PFSK-1 (cell line): ENCODE measurements at regions not wholly inside any gene's neighbourhood (a gene's known extent, or its start where the extent isn't known, plus 50 kb on each side); places are given as distances from the start of the nearest gene placed in this dataset.

Experiments used
- FOXP2 ChIP-seq: optimal IDR thresholded peaks from 2 replicates; pipeline ENCODE3; 2011; ENCODE audit warnings: borderline replicate concordance, control low read depth, inconsistent platforms; ENCODE audit not compliant: insufficient read depth; ENCODE audit errors: extremely low read length, extremely low read depth
- POLR2AphosphoS5 ChIP-seq: IDR thresholded peaks from 2 replicates; pipeline ENCODE4 v1.6.1; 2012; ENCODE audit warnings: low read depth, mild to moderate bottlenecking, control low read depth, low read length, moderate library complexity
- SIN3A ChIP-seq: IDR thresholded peaks from 2 replicates; pipeline ENCODE4 v1.6.1; 2012; ENCODE audit warnings: mild to moderate bottlenecking, low read length, moderate library complexity, borderline replicate concordance; ENCODE audit not compliant: insufficient read depth
- TAF1 ChIP-seq: IDR thresholded peaks from 2 replicates; pipeline ENCODE4 v1.6.1; 2012; ENCODE audit warnings: low read length, control low read depth, borderline replicate concordance; ENCODE audit not compliant: insufficient read depth
- TF ChIP-seq, protein P1 (sequence below), 2 experiments: IDR thresholded peaks; 2 replicates each; pipeline versions ENCODE4 v1.6.1 to v1.8.0; 2011 to 2012; ENCODE audit warnings: low read depth in 2 of 2, low read length in 2 of 2, control low read depth in 1 of 2, inconsistent platforms in 1 of 2, mild to moderate bottlenecking in 1 of 2, moderate library complexity in 1 of 2; ENCODE audit not compliant: insufficient read depth in 1 of 2

DNA sequence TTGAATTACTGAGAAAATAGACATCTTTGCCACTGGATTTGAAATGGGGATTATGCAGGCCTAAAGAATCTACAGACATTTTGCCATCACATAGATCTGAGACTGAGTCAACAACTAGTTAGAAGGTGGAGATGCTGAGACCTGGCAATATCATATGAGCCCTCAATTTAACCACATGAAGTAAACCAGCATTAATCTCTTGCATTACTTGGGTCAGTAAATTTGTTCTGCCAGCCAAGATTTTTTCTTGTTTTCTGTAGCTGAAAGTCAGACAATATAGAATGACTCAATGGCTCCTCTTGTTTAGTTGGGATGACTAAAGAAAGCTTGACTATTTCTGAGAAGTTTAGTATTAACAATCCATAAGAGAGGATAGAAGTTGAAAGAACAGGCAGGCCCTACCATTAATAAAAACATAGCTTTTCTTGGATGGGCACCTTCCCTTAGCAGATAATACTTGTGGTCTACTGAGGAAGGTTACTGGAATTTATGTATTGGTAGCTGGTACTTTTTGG lies 396.7 kb upstream of the SORCS1 start:
- TF ChIP-seq SIN3A (no peak), TAF1 (no peak), POLR2AphosphoS5 (no peak), FOXP2 (no peak)
- TF ChIP-seq, protein P1, sequence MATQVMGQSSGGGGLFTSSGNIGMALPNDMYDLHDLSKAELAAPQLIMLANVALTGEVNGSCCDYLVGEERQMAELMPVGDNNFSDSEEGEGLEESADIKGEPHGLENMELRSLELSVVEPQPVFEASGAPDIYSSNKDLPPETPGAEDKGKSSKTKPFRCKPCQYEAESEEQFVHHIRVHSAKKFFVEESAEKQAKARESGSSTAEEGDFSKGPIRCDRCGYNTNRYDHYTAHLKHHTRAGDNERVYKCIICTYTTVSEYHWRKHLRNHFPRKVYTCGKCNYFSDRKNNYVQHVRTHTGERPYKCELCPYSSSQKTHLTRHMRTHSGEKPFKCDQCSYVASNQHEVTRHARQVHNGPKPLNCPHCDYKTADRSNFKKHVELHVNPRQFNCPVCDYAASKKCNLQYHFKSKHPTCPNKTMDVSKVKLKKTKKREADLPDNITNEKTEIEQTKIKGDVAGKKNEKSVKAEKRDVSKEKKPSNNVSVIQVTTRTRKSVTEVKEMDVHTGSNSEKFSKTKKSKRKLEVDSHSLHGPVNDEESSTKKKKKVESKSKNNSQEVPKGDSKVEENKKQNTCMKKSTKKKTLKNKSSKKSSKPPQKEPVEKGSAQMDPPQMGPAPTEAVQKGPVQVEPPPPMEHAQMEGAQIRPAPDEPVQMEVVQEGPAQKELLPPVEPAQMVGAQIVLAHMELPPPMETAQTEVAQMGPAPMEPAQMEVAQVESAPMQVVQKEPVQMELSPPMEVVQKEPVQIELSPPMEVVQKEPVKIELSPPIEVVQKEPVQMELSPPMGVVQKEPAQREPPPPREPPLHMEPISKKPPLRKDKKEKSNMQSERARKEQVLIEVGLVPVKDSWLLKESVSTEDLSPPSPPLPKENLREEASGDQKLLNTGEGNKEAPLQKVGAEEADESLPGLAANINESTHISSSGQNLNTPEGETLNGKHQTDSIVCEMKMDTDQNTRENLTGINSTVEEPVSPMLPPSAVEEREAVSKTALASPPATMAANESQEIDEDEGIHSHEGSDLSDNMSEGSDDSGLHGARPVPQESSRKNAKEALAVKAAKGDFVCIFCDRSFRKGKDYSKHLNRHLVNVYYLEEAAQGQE (IDR thresholded peaks at IDR 0.05; ENCODE audit: insufficient read depth in 1 of 2, low read depth in 2 of 2, low read length in 2 of 2): no peak

DNA sequence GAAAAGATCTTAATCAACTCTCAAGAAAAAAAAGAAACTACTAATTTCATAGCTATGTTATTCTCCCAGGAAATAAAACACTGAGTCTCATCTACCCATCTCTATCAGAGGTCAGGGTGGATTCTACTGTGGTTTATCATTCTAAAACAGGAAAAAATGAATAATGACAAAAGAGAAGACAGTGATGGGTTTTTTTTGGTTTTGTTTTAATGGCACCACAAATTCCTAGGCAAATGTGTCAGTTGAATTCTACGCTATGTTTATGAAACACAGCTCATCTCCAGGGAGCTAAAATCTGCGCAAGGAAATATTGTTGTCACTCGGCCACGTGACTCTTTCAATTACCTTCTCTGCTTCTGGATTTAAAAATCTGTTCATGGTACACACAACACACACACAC lies 393.4 kb upstream of the SORCS1 start:
- no peak for TF ChIP-seq SIN3A
- no peak for TF ChIP-seq FOXP2
- TF ChIP-seq TAF1: no peak
- TF ChIP-seq, protein P1 (IDR thresholded peaks at IDR 0.05; ENCODE audit: insufficient read depth in 1 of 2, low read depth in 2 of 2, low read length in 2 of 2): no peak
- TF ChIP-seq POLR2AphosphoS5: no peak

GRCh38 chr10:107554333-107554732 lies 389.8 kb upstream of the SORCS1 start:
- TF ChIP-seq SIN3A (no peak), POLR2AphosphoS5 (no peak), TAF1 (no peak), FOXP2 (no peak)
- TF ChIP-seq, protein P1 (IDR thresholded peaks at IDR 0.05; ENCODE audit: insufficient read depth in 1 of 2, low read depth in 2 of 2, low read length in 2 of 2): no peak

- TF ChIP-seq SIN3A (no peak), TAF1 (no peak)
- TF ChIP-seq, protein P1 (IDR thresholded peaks at IDR 0.05; ENCODE audit: insufficient read depth in 1 of 2, low read depth in 2 of 2, low read length in 2 of 2): no peak
Measured at GRCh38 chr10:107553470-107553869, 389.0 kb upstream of the SORCS1 start.

- TF ChIP-seq TAF1 (no peak), SIN3A (no peak), POLR2AphosphoS5 (no peak), FOXP2 (no peak)
- TF ChIP-seq, protein P1 (IDR thresholded peaks at IDR 0.05; ENCODE audit: insufficient read depth in 1 of 2, low read depth in 2 of 2, low read length in 2 of 2): no peak
Measured at GRCh38 chr10:107552963-107553362, 388.5 kb upstream of the SORCS1 start.
